Calu3 (cell line): ENCODE measurements at regions not wholly inside any gene's neighbourhood (a gene's known extent, or its start where the extent isn't known, plus 50 kb on each side); places are given as distances from the start of the nearest gene placed in this dataset.

Experiments used
- BruUV-seq: library from RNA; stranded (reverse); fragments of 400-500 nt; replicated peaks from 2 replicates; lab custom pipeline; 2021; lab: Mats Ljungman, UMichigan
- CTCF ChIA-PET: fragments of 300-600 bp; sonication (Branson Sonifier 250); formaldehyde crosslinking; loops from one replicate; lab custom pipeline; 2022; ENCODE audit warnings: antibody characterized with exemption; lab: Charles Lee
- DNase-seq: peaks from one replicate; pipeline ENCODE4 v3.0.0; 2022
- H3K27ac Mint-ChIP-seq: one replicate; pipeline ENCODE4 v1.8.0; 2022; ENCODE audit warnings: mixed read lengths; ENCODE audit not compliant: unreplicated experiment
- H3K27me3 Mint-ChIP-seq: one replicate; pipeline ENCODE4 v1.8.0; 2022; ENCODE audit warnings: mixed read lengths; ENCODE audit not compliant: unreplicated experiment
- H3K36me3 Mint-ChIP-seq: one replicate; pipeline ENCODE4 v1.8.0; 2022; ENCODE audit warnings: mild to moderate bottlenecking, moderate library complexity, mixed read lengths; ENCODE audit not compliant: insufficient read depth, unreplicated experiment
- H3K4me1 Mint-ChIP-seq: one replicate; pipeline ENCODE4 v1.8.0; 2022; ENCODE audit warnings: mild to moderate bottlenecking, low read depth, mixed read lengths; ENCODE audit not compliant: unreplicated experiment
- H3K4me3 Mint-ChIP-seq: one replicate; pipeline ENCODE4 v1.8.0; 2022; ENCODE audit warnings: mild to moderate bottlenecking, low read depth, moderate library complexity, mixed read lengths; ENCODE audit not compliant: unreplicated experiment
- H3K9me3 Mint-ChIP-seq: one replicate; pipeline ENCODE4 v1.8.0; 2022; ENCODE audit warnings: low read depth, mixed read lengths; ENCODE audit not compliant: unreplicated experiment
- CTCF ChIP-seq: fragments of 200-600 bp; IDR thresholded peaks from one replicate; pipeline ENCODE4 v1.8.0; 2022; ENCODE audit warnings: antibody characterized with exemption; ENCODE audit not compliant: unreplicated experiment
- intact Hi-C: fragments of 100-400 bp; cut with micrococcal nuclease; formaldehyde crosslinking; loops from one replicate; pipeline ENCODE4 v1.10.0; 2022; ENCODE audit not compliant: unreplicated experiment

- BruUV-seq, result no TSS peak
- H3K4me1 Mint-ChIP-seq, result no peaks in the 10 kb centered on the region
- no peaks in the 10 kb centered on the region for H3K9me3 Mint-ChIP-seq
- H3K27ac Mint-ChIP-seq, result no peak overlapping the region
- intact Hi-C loops, result no loop called here
- no peak for DNase-seq
- no peaks in the 10 kb centered on the region for H3K27me3 Mint-ChIP-seq
- H3K4me3 Mint-ChIP-seq, result no peak overlapping the region
- CTCF ChIA-PET, result no interaction called here
- no peak for TF ChIP-seq CTCF
- H3K36me3 Mint-ChIP-seq, result no peaks in the 10 kb centered on the region
These were observed 117.4 kb downstream of the MAT2B start for GRCh38 chr5:163622799-163623198.

- DNase-seq, result no peak
- no peaks in the 10 kb centered on the region for H3K36me3 Mint-ChIP-seq
- CTCF ChIA-PET, result no interaction called here
- H3K27ac Mint-ChIP-seq, result no peak overlapping the region
- no peaks in the 10 kb centered on the region for H3K27me3 Mint-ChIP-seq
- H3K4me1 Mint-ChIP-seq, result no peaks in the 10 kb centered on the region
- no peaks in the 10 kb centered on the region for H3K9me3 Mint-ChIP-seq
- TF ChIP-seq CTCF, result no peak
- no peak overlapping the region for H3K4me3 Mint-ChIP-seq
- intact Hi-C loops, result no loop called here
- BruUV-seq, result no TSS peak
These were observed 118.1 kb downstream of the MAT2B start for GRCh38 chr5:163623524-163623923.

- Mint-ChIP-seq H3K9me3 (no peaks in the 10 kb centered on the region), H3K27ac (no peak overlapping the region), H3K36me3 (no peaks in the 10 kb centered on the region), H3K4me3 (no peak overlapping the region), H3K27me3 (no peaks in the 10 kb centered on the region), H3K4me1 (no peaks in the 10 kb centered on the region)
- intact Hi-C loops, result no loop called here
- TF ChIP-seq CTCF, result no peak
- BruUV-seq, result no TSS peak
- CTCF ChIA-PET, result no interaction called here
- no peak for DNase-seq
These were observed 118.6 kb downstream of the MAT2B start for GRCh38 chr5:163623986-163624385.

GRCh38 chr5:163624431-163624830, 119.0 kb downstream of the MAT2B start:
- no peak overlapping the region for H3K27ac Mint-ChIP-seq
- intact Hi-C loops, result no loop called here
- no peak for DNase-seq
- no peaks in the 10 kb centered on the region for H3K27me3 Mint-ChIP-seq
- no TSS peak for BruUV-seq
- CTCF ChIA-PET, result no interaction called here
- H3K4me1 Mint-ChIP-seq, result no peaks in the 10 kb centered on the region
- H3K4me3 Mint-ChIP-seq, result no peak overlapping the region
- H3K36me3 Mint-ChIP-seq, result no peaks in the 10 kb centered on the region
- TF ChIP-seq CTCF, result no peak
- H3K9me3 Mint-ChIP-seq, result no peaks in the 10 kb centered on the region
